Left lung (tissue), 4 donors: ENCODE measurements at regions not wholly inside any gene's neighbourhood (a gene's known extent, or its start where the extent isn't known, plus 50 kb on each side); places are given as distances from the start of the nearest gene placed in this dataset.
"Not testable (repeated sequence)": the region's sequence is repeated elsewhere in the genome, so short reads cannot be mapped to it uniquely, and the experiment has no call there.

Experiments used
- ATAC-seq: fragments of 200-7000 bp; cut with Tn5 transposase; one replicate; pipeline ENCODE4 v1.9.1; 2020; ENCODE audit warnings: moderate library complexity
- DNase-seq, 4 donors: peaks; one replicate each; pipeline ENCODE4 v3.0.0-alpha.2; 2013 to 2020
- H3K27ac ChIP-seq, 2 donors: fragments of 200-600 bp; sonication (generic) in 1 of 2; one replicate each; pipeline versions ENCODE4 v1.5.0 to v1.8.0; 2020 to 2021
- H3K27me3 ChIP-seq, 2 donors: fragments of 200-600 bp; sonication (generic) in 1 of 2; one replicate each; pipeline versions ENCODE4 v1.5.0 to v1.8.0; 2020 to 2021
- H3K36me3 ChIP-seq, 2 donors: fragments of 200-600 bp; sonication (generic) in 1 of 2; one replicate each; pipeline versions ENCODE4 v1.5.0 to v1.8.0; 2020 to 2021
- H3K4me1 ChIP-seq, 2 donors: fragments of 200-600 bp; one replicate each; pipeline ENCODE4 v1.8.0; 2021
- H3K4me3 ChIP-seq, 2 donors: fragments of 200-600 bp; sonication (generic) in 1 of 2; one replicate each; pipeline versions ENCODE4 v1.5.0 to v1.8.0; 2020 to 2021; ENCODE audit warnings: mild to moderate bottlenecking in 1 of 2
- H3K9me3 ChIP-seq, 2 donors: fragments of 200-600 bp; sonication (generic) in 1 of 2; one replicate each; pipeline versions ENCODE4 v1.5.0 to v1.8.0; 2020 to 2021
- CTCF ChIP-seq, 2 donors: fragments of 200-600 bp; sonication (generic) in 1 of 2; IDR thresholded peaks; one replicate each; pipeline versions ENCODE4 v1.5.0 to v1.8.0; 2021; ENCODE audit warnings: antibody characterized with exemption in 2 of 2
- intact Hi-C, 2 donors: fragments of 100-400 bp; cut with DNase I; formaldehyde crosslinking; loops; one replicate each; pipeline versions ENCODE4 v1.11.2 to v1.14.2; 2022
- donor health status: DM: no; HTN: yes; CAD: no.
- donor health status: DM: no; HTN: no; CAD: no.

DNA sequence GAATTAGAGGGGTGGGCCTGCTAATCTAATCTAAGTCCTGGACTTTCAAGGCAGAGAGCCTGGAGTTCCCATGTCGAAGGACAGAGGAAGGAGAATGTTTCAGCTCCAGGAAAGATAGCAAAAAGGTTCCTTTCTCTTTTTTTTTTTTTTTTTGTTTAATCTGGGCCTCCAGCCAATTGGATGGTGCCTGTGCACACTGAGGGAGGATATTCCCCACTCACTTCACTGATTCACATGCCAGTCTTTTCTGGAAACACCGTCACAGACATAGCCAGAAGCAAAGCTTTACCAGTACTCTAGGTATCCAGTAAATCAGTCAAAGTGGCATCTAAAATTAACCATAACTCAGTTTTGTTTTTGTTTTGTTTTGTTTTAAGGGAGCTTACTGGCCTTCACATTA lies 721.1 kb downstream of the TENT5A start:
- Histone ChIP-seq H3K36me3 (no peaks in the 10 kb centered on the region), H3K27ac (no peak overlapping the region), H3K4me1 (no peaks in the 10 kb centered on the region), H3K27me3 (no peaks in the 10 kb centered on the region), H3K9me3 (no peaks in the 10 kb centered on the region), H3K4me3 (no peak overlapping the region)
- intact Hi-C loops, result no loop called here
- TF ChIP-seq CTCF (IDR thresholded peaks at IDR 0.05), result no peak
- ATAC-seq (no peak), DNase-seq (no peak)

DNA sequence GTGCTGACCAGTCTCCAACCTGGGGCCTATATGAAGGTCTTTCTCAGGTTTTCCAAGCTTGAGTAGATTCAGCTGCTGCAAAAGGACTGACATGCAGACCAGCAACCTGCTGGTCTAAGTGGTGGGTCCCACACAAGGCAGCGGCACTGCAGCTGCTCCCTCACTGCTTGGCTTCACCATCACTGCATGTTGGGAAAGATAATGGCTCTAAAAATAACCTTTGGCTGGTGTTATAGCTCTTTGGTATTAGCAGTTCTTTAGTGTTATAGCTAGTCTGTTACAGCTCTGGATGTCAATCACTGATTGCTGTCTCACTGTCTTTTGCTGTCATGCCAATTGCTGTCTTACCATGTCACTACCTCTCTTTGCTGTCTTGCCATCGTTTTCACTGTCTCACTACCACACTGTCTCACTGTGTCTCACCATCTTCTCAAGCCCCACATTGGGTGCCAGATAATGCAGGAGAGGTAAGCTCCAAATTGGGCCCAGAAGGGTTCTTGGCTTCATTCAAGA lies 726.4 kb downstream of the TENT5A start:
- ATAC-seq (no peak), DNase-seq (no peak)
- no peaks in the 10 kb centered on the region for H3K27me3 ChIP-seq
- no peak overlapping the region for H3K4me3 ChIP-seq
- intact Hi-C loops, result no loop called here
- TF ChIP-seq CTCF (IDR thresholded peaks at IDR 0.05), result no peak
- peaks cover 2 to 30% of the 10 kb centered on the region in 2 donors for H3K9me3 ChIP-seq
- H3K36me3 ChIP-seq, result no peaks in the 10 kb centered on the region
- H3K4me1 ChIP-seq, result no peaks in the 10 kb centered on the region
- no peak overlapping the region for H3K27ac ChIP-seq

DNA sequence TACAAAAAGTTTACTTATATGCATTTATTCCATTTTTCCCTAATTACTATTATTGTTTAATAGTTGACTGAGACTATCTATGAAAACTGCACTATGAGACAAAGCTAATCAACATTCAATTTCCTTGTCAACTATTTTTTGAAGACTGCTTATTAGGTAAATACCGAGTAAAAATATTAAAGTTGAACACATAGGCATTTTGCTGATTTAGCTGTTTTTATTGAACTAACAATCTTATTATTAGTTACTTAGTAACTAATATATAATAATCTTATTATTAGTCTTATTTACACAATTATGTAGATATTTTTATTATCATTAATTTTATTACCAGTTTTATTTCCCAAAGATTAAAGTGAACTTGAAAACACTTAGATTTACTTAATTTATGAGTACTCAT lies 728.8 kb downstream of the TENT5A start:
- DNase-seq (no peak), ATAC-seq (no peak)
- no peaks in the 10 kb centered on the region for H3K27me3 ChIP-seq
- H3K9me3 ChIP-seq, result peaks cover 2 to 41% of the 10 kb centered on the region in 2 donors
- no peaks in the 10 kb centered on the region for H3K4me1 ChIP-seq
- TF ChIP-seq CTCF (IDR thresholded peaks at IDR 0.05), result no peak
- no peaks in the 10 kb centered on the region for H3K36me3 ChIP-seq
- intact Hi-C loops, result no loop called here
- H3K27ac ChIP-seq, result no peak overlapping the region
- H3K4me3 ChIP-seq, result no peak overlapping the region

DNA sequence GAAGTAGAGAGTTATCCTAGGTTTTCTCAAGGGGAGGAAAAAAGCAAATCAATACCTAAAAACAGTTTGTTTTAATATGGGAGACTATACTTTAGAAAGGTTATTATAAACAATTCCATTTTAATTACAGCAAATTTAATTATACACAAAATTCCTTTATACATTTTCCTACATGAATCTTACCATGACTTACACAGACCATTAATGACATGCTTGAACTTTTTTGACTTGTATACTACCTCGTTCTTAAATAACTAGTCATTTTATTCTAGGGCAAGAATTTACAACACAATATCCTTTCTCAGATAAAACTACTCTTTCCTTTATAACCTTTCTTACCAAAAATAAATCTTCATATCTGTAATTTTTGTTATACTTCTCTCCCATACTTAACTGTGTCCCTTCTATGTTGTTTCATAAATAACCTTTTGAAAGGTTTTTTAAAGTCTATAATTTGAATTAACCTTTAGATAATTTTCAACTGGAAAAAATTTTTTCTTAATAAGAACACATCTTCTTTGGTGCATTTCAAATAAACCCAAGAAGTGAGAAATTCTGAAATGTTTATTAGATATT lies 729.4 kb downstream of the TENT5A start:
- ATAC-seq (no peak), DNase-seq (no peak)
- intact Hi-C loops, result no loop called here
- Histone ChIP-seq H3K9me3 (peaks cover 2 to 43% of the 10 kb centered on the region in 2 donors), H3K4me1 (no peaks in the 10 kb centered on the region), H3K27me3 (no peaks in the 10 kb centered on the region), H3K27ac (no peak overlapping the region), H3K36me3 (no peaks in the 10 kb centered on the region), H3K4me3 (no peak overlapping the region)
- no peak for TF ChIP-seq CTCF (IDR thresholded peaks at IDR 0.05)

DNA sequence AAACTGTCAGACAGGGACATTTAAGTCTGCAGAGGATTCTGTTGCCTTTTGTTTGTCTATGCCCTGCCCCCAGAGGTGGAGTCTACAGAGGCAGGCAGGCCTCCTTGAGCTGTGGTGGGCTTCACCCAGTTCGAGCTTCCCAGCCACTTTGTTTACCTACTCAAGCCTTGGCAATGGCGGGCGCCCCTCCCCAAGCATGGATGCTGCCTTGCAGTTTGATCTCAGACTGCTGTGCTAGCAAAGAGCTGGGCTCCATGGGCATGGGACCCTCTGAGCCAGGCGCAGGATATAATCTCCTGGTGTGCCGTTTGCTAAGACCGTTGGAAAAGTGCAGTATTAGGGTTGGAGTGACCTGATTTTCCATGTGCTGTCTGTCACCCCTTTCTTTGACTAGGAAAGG lies 734.9 kb downstream of the TENT5A start:
- H3K4me3 ChIP-seq, H3K4me1 ChIP-seq, H3K36me3 ChIP-seq, H3K27ac ChIP-seq, H3K27me3 ChIP-seq, ATAC-seq, intact Hi-C loops: not testable (repeated sequence)
- DNase-seq, result peak in 1 of 4 donors; percentile 60
- peaks cover 0 to 44% of the 10 kb centered on the region in 2 donors for H3K9me3 ChIP-seq

- H3K9me3 ChIP-seq, result peaks cover 0 to 20% of the 10 kb centered on the region in 2 donors
- intact Hi-C loops, result no loop called here
- no peak overlapping the region for H3K27ac ChIP-seq
- no peak for TF ChIP-seq CTCF (IDR thresholded peaks at IDR 0.05)
- H3K36me3 ChIP-seq, result no peaks in the 10 kb centered on the region
- ATAC-seq (no peak), DNase-seq (no peak)
- H3K4me3 ChIP-seq, result no peak overlapping the region
- H3K4me1 ChIP-seq, result no peaks in the 10 kb centered on the region
- no peaks in the 10 kb centered on the region for H3K27me3 ChIP-seq
These were observed 748.6 kb downstream of the TENT5A start for GRCh38 chr6:81003894-81004293.
